ENCODE measurements at regions not wholly inside any gene's neighbourhood (a gene's known extent, or its start where the extent isn't known, plus 50 kb on each side); places are given as distances from the start of the nearest gene placed in this dataset.
"Not testable (repeated sequence)": the region's sequence is repeated elsewhere in the genome, so short reads cannot be mapped to it uniquely, and the experiment has no call there.

- H3K4me3 ChIP-seq (ENCODE audit: low read depth, low read length): no peak overlapping the region
- no peak for DNase-seq (ENCODE audit: low read depth)
These were observed 187.7 kb upstream of the E2F8 start for GRCh38 chr11:19428206-19429002.

- peak; percentile 48 for DNase-seq (ENCODE audit: low read depth)
These were observed 186.1 kb upstream of the E2F8 start for GRCh38 chr11:19426756-19427403.

GRCh38 chr11:19426011-19426755 lies 185.4 kb upstream of the E2F8 start:
- peak; percentile 45 for DNase-seq (ENCODE audit: low read depth)
- H3K4me3 ChIP-seq (ENCODE audit: low read depth, low read length): no peak overlapping the region

More at GRCh38 chr11:19426756-19427403, 186.1 kb upstream of the E2F8 start:
- no peak overlapping the region for H3K4me3 ChIP-seq (ENCODE audit: low read depth, low read length)

- H3K4me3 ChIP-seq (ENCODE audit: low read depth, low read length): no peak overlapping the region
- DNase-seq (ENCODE audit: low read depth): no peak
These were observed 181.5 kb upstream of the E2F8 start for GRCh38 chr11:19422276-19422675.

GRCh38 chr11:19420868-19421533 lies 180.3 kb upstream of the E2F8 start:
- no peak for DNase-seq (ENCODE audit: low read depth)
- H3K4me3 ChIP-seq (ENCODE audit: low read depth, low read length): no peak overlapping the region

GRCh38 chr11:19419808-19420207 lies 179.1 kb upstream of the E2F8 start:
- no peak overlapping the region for H3K4me3 ChIP-seq (ENCODE audit: low read depth, low read length)
- DNase-seq (ENCODE audit: low read depth): peak; percentile 82

- peak; percentile 56 for DNase-seq (ENCODE audit: low read depth)
- no peak overlapping the region for H3K4me3 ChIP-seq (ENCODE audit: low read depth, low read length)
These were observed 178.4 kb upstream of the E2F8 start for GRCh38 chr11:19419021-19419750.

GRCh38 chr11:19418221-19418620 lies 177.5 kb upstream of the E2F8 start:
- no peak overlapping the region for H3K4me3 ChIP-seq (ENCODE audit: low read depth, low read length)
- no peak for DNase-seq (ENCODE audit: low read depth)

- not testable (repeated sequence) for H3K4me3 ChIP-seq (ENCODE audit: low read depth, low read length); DNase-seq (ENCODE audit: low read depth)
These were observed 171.3 kb upstream of the E2F8 start for GRCh38 chr11:19412070-19412469.

GRCh38 chr11:19410032-19410431 lies 169.3 kb upstream of the E2F8 start:
- no peak overlapping the region for H3K4me3 ChIP-seq (ENCODE audit: low read depth, low read length)
- DNase-seq (ENCODE audit: low read depth): no peak

GRCh38 chr11:19409307-19409706 lies 168.6 kb upstream of the E2F8 start:
- no peak for DNase-seq (ENCODE audit: low read depth)
- no peak overlapping the region for H3K4me3 ChIP-seq (ENCODE audit: low read depth, low read length)

- no peak for DNase-seq (ENCODE audit: low read depth)
- H3K4me3 ChIP-seq (ENCODE audit: low read depth, low read length): no peak overlapping the region
These were observed 167.0 kb upstream of the E2F8 start for GRCh38 chr11:19407677-19408270.

GRCh38 chr11:19405966-19406365 lies 165.2 kb upstream of the E2F8 start:
- DNase-seq (ENCODE audit: low read depth): no peak
- H3K4me3 ChIP-seq (ENCODE audit: low read depth, low read length): no peak overlapping the region

GRCh38 chr11:19404787-19405186 lies 164.0 kb upstream of the E2F8 start:
- DNase-seq (ENCODE audit: low read depth): no peak

GRCh38 chr11:19403196-19403895 lies 162.6 kb upstream of the E2F8 start:
- DNase-seq (ENCODE audit: low read depth): no peak
- no peak overlapping the region for H3K4me3 ChIP-seq (ENCODE audit: low read depth, low read length)

More at GRCh38 chr11:19404787-19405186, 164.0 kb upstream of the E2F8 start:
- H3K4me3 ChIP-seq (ENCODE audit: low read depth, low read length): no peak overlapping the region

GRCh38 chr11:19400296-19400695 lies 159.6 kb upstream of the E2F8 start:
- DNase-seq (ENCODE audit: low read depth): no peak
- no peak overlapping the region for H3K4me3 ChIP-seq (ENCODE audit: low read depth, low read length)

- peak; percentile 97 for DNase-seq (ENCODE audit: low read depth)
These were observed 158.2 kb upstream of the E2F8 start for GRCh38 chr11:19398772-19399527.

More at GRCh38 chr11:19398772-19399527, 158.2 kb upstream of the E2F8 start:
- H3K4me3 ChIP-seq (ENCODE audit: low read depth, low read length): peak overlapping the region; percentile 10

Measured in skeletal muscle cell (primary cell).